ENCODE measurements at regions not wholly inside any gene's neighbourhood (a gene's known extent, or its start where the extent isn't known, plus 50 kb on each side); places are given as distances from the start of the nearest gene placed in this dataset.

DNA sequence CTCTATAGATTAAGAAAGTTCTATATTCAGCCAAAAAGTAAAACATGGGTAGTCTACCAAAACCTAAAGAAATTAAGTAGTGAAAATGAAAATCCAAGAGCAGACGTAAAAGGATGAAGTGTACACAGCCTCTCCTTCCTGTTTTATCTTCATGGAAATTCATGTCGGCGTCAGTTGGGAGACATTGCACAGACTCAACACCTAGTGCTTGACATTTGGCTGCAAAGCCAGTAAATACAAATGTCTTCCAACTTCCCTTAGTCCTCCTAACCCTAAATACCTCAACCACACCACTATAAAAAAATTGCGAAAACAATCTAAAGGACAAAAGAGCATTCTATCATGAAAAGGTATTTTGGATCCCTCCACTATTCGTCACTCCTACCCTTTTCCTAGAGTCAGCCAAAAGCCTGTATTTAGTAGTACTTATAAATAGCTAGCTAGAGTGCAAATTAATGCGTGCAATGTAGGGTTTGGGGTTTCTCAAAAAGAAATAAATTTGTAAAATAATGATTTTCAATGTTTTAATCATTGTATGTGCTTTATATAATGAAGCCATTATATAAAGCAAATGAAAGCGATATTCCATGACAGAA lies 56.4 kb upstream of the TRPC4 start:
- no peak for TF ChIP-seq ETS1 (IDR thresholded peaks at IDR 0.05)
- TF ChIP-seq EZH2phosphoT487 (IDR thresholded peaks at IDR 0.05; ENCODE audit: unreplicated experiment) = no peak
- TF ChIP-seq, protein P1, sequence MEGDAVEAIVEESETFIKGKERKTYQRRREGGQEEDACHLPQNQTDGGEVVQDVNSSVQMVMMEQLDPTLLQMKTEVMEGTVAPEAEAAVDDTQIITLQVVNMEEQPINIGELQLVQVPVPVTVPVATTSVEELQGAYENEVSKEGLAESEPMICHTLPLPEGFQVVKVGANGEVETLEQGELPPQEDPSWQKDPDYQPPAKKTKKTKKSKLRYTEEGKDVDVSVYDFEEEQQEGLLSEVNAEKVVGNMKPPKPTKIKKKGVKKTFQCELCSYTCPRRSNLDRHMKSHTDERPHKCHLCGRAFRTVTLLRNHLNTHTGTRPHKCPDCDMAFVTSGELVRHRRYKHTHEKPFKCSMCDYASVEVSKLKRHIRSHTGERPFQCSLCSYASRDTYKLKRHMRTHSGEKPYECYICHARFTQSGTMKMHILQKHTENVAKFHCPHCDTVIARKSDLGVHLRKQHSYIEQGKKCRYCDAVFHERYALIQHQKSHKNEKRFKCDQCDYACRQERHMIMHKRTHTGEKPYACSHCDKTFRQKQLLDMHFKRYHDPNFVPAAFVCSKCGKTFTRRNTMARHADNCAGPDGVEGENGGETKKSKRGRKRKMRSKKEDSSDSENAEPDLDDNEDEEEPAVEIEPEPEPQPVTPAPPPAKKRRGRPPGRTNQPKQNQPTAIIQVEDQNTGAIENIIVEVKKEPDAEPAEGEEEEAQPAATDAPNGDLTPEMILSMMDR (conservative IDR thresholded peaks at IDR 0.05; ENCODE audit: low read depth in 2 of 2) = no peak
- TF ChIP-seq ZNF114 (CRISPR knock-in tag; IDR thresholded peaks at IDR 0.05) = no peak
- no peak for TF ChIP-seq EZH2 (IDR thresholded peaks at IDR 0.05; ENCODE audit: low read depth, unreplicated experiment)
- TF ChIP-seq NANOG (IDR thresholded peaks at IDR 0.05; ENCODE audit: borderline replicate concordance) = no peak
- no peak for TF ChIP-seq POLR2AphosphoS5 (IDR thresholded peaks at IDR 0.05; ENCODE audit: low read depth)
- no peak for TF ChIP-seq STAT1 (IDR thresholded peaks at IDR 0.05; ENCODE audit: unreplicated experiment)
- TF ChIP-seq CREB1 (CRISPR knock-in tag; IDR thresholded peaks at IDR 0.05; ENCODE audit: low read depth) = no peak
- no peak for TF ChIP-seq JUNB (IDR thresholded peaks at IDR 0.05; ENCODE audit: unreplicated experiment)
